ENCODE measurements at regions not wholly inside any gene's neighbourhood (a gene's known extent, or its start where the extent isn't known, plus 50 kb on each side); places are given as distances from the start of the nearest gene placed in this dataset.
A peak's percentile ranks its signal among the peaks of the same experiment; 100 is the strongest.

DNA sequence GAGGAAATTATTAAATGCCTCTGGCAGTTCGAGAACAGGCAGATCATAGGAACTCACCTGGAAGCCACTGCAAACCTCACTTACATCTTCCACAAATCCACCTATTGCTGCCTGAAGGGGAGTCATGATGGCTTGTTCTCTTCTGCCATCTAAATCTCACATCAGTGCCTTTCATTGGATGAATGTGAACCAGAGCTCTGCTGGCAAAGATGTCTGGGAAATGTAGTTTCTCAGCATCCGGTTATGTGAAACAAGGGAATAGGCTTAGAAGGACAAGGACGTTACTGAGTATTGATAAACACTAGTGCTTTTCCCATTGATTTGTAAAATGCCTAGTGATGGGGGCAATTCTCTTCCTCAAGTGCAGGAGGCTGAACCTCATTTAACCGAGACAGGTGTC, 483.3 kb downstream of the ARHGEF28 start:
- no peak for DNase-seq

DNA sequence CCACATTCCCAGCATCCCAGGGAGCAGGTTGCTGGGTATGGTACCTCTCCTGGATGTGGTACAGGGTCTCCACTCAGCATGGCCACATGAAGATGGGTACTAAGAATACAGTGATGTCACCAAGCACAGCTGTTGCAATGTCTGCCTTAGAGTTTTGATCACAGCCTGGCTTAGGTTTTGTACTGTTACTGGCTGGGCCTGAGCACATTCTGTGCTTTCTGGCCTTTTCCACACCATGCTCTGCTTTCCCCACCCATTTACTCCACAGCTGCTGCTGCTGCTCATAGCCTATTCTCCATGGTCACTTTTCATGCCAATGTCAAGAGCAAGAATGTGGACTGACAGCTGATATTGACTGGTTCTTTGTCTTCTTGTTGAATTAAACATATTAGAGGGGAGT, 481.9 kb downstream of the ARHGEF28 start:
- DNase-seq = no peak

DNA sequence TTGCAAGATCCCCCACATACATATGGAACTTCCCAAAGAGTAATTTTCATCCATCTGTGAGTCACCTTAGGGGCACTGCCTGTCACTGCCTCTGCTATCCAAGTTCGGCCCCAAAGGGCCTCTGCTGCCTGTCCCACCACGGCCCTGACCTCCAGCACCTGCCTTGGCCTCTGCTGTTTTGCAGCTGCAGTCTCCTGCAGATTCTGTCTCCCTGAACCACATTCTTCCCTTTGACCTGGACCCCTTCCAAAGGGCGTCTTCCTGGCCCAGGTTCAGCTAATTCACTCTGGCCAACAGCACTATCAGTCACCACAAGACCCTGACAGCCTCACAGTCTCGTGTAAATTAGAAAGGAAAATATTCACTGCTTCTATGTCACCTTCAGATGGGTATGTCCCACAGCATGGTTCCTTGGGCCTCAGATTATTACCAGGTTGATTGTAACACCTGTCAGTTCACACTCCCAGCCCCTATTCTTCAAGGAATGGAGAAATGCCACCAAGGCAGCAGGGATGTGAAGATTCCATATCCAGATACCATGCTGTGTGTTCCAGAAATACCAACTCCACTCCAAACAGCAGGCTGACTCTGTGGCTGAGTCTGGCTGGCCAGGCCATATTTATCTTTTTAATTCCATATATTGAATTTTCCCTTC, 479.3 kb downstream of the ARHGEF28 start:
- no peak for DNase-seq

DNA sequence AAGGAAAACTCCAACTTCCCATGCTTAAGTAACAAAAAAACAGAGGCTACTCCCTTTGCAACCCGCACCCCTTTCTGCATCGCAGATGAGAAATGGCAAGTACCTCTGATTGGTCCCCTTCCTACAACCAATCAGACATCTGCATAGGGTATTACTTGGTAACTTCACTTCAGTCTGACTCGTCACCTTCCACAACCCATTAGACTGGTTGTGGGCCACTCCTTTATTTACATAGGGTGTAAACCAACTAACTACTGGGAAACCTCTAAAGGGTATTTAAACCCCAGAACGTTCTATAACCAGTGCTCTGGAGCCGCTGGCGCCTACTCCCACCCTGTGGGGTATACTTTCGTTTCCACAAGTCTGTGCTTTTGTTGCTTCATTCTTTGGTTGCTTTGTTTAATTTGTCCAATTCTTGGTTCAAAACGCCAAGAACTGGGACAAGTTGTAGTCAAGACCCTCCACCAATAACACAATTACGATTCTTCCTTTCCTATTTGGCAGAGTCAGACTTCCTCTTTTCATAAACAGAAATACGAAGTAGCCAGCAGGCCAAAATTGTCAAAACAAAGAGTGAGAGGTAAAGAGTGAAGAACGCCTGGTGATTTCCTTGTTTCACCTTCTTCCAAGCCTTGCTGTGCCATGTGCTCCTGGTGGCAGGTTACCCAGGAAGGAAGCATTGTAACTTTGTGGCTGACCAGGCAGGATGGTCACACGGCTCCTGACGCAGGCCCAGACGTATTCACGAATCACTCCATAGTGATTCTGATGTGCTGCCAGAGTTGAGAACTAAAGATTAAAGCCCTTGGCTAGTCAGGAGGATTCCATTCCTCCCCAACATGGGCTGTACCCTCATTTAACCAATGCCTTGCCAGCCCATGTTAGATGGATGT, 477.4 kb downstream of the ARHGEF28 start:
- no peak for DNase-seq

DNA sequence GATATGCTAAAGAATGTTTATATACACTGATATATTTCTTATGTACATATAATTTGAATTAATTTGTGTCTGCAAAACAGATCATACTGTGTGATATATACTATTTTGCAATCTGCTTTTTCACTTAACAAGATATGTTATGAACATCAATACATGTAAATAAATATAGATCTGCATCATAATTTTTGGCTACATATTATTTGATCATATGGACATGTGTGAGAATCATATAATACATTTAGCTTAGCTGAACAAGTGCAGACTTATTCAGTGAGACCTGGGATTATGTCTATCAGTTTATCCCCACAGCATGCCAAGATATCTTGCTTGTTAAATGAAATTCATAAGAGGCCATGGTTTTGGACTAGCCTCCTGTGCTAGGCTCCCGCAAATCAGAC, 474.3 kb downstream of the ARHGEF28 start:
- DNase-seq = no peak

DNA sequence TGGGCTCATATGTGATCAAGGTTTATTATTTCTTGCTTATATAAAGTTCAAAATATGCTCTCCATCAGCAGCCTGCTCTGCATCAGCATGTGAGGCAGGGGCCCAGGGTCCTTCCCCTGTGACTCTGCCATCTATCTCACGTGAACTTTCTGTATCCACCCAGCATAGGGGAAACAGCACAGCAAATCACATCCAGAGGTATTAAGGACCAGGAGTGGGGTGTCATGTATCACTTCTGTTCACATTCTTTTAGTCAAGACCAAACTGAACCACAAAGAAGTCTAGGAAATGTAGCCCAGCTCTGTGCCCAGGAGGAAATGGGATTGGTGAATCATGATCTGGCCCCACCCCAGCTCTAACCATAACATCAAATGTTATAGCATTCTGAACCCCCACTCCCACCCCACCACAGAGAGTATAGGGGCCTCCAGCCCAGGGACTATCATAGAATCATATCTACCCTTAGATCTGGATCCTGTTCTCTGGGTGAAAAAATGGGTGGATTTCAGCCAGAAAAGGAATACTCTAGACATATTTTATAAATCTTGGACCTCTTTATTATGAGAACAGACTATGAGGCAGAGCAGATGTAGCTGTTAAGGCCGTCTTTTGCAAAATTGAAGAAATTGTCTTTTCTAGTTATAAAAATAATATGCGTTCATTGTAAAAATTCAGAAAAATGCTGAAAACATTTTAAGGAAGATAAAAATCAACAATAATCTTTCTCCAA, 473.7 kb downstream of the ARHGEF28 start:
- DNase-seq = no peak

DNA sequence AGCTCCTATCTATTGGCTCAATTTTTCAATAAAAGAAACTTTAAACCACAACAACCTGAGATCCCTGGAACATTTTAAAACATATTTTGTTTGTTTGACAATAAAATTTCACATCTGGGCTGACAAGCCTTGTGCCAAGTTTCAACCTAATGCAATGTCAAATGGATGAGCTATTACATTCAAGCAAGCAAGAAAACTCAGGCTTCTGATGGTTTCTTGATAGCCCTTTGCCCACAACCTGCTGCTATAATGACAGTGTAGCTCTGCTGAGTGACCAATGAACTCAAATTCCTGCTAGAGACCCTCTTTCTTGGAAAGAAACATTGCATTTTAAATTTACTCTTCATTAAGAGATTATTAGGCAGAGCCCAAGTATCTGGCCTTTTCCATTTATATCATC, 472.9 kb downstream of the ARHGEF28 start:
- DNase-seq = no peak

DNA sequence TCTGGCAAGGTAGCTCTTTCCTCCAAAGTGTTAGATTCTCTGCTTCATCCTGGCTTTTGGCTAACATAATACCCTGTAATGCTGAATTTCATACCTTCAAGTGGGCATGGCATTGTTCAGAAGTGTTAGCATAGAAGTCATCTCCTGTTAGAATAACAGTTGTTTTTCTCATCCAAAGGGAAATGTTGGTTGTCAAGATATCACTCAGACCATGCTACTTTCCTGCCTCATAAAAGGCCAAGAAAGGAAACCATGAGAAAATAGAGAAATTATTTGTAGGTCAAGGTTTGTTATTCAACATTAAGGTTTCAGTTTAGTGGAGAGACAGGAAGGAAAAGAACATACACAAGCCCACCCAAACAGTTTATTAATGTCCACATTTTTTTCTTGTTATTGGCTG, 472.5 kb downstream of the ARHGEF28 start:
- DNase-seq = no peak

DNA sequence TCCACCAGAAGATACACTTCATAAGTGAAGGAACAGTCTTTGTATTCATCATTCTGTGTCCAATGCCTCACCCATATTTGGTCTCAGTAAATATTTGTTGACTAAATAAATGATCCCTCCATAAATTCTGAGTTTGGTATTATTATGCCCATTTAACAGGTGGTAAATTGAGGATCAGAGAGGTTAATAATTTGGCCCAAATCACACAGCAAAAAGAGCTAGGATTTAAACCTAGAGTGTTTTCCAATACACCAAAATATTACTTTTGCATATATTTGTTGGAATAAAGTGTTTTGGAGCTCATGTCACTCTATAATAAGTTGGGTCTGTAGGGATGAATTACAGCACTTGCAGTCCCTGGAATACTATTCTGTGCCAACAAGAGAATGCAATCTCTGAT, 470.3 kb downstream of the ARHGEF28 start:
- no peak for DNase-seq

DNA sequence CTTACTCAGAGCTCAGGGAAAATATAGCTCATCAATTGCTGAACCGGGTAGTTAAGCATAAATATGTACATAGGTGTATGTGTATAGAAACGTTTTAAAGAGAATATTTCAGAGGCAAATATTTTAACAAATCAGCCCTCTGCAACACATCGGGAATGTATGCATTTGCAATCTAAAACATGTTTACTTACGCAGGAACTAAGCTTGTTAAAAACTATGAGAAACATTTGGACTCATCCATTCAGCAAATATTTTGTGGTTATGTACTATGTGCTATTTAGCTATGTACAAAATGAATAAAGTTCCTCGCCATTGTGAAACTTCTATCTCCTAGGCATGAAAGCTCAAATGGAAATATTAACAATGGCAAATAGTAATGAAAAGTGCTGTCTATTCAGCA, 469.9 kb downstream of the ARHGEF28 start:
- DNase-seq = no peak

DNA sequence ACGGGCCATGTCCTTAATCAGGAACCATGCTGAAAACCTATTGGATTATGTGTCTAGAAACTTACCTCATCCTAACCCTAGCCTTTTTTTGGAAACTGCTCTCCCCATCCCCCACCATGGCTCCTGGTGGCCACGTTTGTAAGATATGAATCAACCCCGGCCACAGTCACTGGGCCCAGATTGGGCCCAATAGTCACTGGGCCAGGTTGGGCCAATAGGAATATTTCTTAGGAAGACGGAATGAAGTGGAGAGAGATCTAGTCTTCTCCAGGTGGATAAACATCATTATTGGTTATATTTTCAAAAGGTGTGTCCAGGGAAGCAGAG, 468.7 kb downstream of the ARHGEF28 start:
- no peak for DNase-seq

DNA sequence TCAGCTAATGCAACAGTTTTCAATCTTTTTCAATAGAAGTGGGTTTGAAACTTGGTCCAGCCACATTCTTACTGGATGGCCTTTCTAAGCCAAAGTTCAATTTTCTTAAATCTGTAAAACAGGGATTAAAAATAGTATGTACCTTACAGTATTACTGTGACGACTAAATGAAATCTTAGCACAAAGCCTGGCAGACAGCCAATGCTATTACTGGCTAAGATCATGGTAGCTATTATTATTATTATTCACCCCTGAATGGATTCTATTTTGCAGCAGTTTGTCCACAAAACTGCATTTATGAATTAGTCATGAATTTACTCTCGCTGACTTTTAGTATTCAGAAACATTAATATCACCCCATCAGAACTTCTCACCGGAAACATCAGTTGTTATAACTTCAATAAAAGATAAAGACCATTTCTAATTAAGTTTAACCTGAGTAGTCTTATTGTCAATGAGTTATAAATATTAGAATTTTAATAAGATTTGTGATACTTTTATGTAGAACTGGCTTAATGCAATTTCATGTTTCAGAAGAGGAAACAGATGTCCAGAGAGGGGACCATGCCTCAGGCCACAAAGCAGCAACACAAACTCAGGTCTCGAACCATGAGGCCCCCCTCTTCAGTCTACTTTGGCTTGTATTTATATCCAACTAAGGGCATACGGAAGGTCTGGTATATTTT, 468.2 kb downstream of the ARHGEF28 start:
- DNase-seq = no peak

DNA sequence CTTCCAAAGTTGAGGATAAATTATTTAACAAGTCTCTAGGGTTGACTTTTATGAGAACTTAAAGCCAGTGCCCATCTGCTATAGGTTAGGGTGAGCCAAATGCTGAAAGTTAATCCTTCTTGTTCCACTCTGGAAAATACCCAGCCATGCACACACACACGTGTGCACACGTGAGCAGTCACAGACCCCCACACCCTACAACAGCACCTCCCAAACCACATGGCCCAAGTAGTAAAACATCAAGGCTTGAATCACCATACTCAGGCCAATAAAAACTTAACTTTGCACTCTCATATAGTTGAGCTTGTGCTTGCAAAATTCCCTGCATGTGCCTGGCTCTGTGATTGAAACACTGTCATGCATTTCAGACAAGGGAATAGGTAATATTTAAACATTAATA, 467.6 kb downstream of the ARHGEF28 start:
- peak; percentile 89 for DNase-seq

DNA sequence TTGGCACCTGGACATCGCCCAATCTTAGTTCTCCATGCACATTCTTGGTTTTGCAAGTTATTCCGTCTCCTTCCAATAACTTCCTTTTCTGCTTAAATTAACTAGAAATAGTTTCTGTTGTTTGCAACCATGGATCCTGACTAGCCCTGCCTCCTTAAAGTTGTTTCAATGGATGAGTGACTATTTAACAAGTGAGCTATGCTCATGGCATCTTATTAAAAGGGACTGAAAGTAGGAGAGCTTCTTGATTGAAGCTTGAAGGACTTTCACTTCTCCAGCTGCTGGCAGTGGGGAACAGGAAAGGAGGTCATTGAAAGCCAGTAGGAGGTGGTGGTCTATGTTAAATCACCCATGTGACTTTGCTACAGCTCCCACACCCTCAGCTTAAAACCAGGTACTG, 466.8 kb downstream of the ARHGEF28 start:
- no peak for DNase-seq

DNA sequence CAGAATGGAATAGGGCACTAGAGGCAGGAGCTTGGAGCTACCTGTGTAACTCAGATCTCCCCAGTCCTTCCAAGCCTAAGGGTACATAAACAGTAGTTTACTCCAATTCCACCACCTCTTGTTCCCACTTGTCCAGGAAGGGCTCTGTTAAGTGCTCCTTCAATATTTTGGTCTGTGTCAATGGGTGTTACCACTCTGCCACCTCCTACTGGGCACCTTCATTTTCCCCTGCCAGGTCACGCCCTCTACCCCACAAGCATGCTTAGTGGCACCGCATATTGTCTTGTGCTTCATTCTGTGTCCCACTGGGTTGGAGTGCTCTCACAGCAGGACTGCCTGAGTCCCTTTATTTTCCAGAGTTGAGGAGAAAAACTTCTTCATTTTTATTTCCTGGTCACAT, 459.8 kb downstream of the ARHGEF28 start:
- no peak for DNase-seq

DNA sequence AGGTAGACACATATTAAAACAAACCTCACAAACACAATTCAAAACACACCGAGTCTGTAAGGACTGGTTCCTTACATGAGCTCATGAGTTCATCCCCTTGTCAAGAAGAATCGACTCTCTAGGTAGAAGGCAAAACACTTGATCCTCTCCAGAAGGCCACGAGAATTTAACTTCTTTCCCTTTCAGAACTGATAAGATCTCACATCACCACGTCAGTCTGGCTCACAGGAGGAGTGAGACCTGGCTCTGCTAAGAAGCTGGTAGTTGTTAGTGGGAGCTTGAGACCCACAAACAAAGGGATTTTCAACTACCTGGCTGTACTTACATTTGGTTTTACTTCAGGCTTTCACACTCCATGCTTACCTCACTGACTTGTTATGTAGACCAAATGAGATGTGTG, 459.2 kb downstream of the ARHGEF28 start:
- DNase-seq = no peak

DNA sequence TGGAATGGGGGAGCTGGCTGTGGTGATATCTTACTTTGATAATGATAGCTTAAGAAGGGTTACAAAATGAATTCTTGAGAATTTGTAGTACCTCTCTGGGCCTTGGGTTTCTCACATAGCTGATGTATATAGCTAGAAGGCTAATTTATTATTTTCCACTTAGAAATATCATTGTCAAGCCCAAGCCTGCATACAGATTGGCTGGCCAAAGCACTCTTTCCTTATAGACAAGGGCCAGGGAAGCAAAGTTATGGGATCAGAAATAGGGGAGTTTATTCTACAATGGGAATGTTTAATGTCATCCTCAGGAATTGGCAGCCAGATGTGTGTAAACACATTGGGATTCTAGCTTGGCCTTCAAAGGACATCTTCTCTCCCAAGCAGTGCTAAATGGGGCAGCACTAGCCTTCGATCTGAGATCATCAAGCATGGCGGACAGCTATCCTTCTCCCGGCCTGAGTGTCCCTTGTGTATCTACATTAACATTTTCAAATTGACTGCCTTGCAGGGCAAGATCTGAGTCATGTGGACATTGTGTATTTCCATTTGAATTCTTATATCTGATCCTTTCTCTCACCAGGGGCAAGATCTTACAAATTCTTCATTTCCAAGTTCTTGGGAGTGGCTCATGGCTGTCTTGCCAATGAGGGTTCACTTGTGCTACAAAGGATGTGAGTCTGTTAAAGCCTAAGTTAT, 457.2 kb downstream of the ARHGEF28 start:
- no peak for DNase-seq

DNA sequence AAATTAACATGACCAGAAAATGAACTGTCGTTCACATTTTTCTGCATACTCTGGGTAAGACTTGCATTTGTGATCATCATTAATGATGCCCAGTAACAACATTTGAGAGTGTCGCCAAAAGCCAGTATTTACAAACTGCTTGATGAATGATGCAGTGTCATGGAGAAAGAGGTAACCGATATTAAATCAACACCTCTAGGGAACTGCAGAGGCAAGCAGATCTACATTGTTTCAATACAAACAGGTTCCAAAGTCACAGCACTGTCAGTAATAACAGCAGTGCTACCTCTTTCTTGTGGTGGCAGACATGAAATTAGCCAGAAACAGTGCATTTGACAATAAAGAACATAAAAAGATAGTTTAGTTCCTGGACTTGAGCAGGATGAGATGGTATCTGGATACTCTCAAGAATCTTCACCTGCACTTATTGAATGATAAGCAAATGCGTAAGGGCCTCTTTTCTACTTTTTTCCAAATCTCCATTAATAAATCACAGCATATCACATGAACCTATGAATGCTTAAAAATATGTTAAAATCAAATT, 456.6 kb downstream of the ARHGEF28 start:
- no peak for DNase-seq

DNA sequence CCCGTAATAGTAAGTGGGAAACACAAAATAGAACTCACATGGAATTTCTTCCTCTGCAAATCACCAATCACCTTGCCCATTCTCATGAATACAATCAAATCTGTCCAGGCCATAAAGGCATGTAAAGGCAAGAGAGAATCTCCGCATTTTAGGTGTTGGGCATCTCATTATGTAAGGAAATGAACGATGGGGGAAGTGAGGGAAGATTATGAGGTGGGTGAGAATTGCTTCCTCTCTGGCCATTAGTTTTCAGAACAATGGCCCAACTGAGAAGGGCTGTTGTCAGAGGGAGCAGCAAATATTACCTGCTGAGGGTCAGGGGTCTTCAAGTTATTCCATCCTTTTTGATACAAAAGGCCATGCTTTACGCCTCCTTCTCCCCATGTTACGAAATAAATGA, 455.1 kb downstream of the ARHGEF28 start:
- no peak for DNase-seq

DNA sequence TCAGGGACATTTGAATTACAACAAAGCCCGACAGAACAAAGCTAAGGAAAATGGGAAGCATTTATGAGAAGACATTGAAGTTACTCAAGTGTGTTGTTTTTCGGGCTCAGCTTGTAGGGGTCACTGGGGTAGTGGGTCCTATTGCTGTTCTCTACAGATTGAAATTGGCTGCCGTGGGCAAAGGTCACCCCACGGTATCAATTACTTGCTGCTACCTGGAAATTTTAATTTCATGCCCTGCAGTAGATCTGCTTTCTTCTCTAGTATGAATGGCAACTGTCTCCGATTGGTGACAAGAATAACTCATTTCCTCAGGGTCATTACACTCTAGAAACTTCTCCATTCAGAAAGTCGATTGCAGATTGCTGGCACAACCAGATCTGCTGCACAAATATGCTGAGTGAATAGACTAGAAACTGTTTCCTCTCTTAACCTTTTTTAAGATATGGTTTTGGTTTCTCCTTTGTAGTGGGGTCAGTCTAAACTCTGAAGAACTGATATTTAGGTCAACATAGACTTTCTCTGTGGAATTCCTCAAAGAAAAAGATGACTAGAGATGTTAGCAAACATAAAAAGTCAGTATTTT, 454.1 kb downstream of the ARHGEF28 start:
- DNase-seq = no peak

DNA sequence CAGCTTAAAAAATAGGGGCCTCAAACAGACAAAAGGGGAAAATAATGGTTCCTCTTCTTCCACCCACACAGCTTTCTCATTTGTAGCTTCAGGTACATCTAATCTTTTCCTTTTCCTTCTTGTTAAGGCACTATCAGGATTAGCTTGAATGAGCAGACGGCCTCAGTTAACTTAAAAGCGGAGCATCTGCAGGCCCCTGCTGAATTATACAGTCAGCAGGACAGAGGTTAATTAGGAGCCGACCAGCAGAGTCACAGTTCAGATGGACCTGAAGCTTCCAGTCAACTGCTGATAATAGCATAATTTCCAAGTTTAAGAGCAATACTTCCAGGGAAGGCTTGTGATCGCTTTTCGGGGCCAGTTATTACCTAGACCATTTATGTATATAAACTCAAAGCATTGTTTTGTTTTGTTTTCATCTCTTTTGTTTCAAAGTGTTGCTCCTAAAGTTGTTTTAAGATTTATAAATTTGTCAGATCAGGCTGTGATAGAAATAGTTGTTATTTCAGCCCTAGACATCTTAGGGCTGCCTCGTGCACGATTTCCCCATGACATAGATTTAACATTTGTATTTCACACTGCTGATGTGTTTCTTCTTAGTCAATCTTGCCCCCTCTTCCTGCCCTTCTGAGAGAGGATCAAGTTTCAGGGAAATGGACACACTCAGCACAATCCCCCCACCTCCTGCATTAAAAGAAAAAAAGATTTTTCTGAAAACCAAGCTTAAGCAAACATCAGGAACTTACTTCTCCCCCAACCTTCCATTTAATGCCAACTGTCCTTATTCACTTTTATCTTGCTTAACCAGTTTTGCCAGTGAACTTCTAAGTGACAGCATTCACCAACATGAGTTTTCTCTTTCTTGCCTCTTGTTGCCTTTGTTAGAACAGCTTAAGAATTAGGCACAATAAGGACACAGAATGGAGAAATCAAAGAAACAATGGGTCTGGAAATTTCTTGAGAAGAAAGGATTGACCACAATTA, 449.8 kb downstream of the ARHGEF28 start:
- peak; percentile 57 for DNase-seq
